NOMO-1 treated with DMSO at 0.1 percent for 48 hours (cell line): ENCODE measurements at regions not wholly inside any gene's neighbourhood (a gene's known extent, or its start where the extent isn't known, plus 50 kb on each side); places are given as distances from the start of the nearest gene placed in this dataset.

Experiments
- DNase-seq: peaks from one replicate; lab custom pipeline; 2025; ENCODE audit not compliant: unreplicated experiment; lab: John Stamatoyannopoulos, UW

- no peak for DNase-seq
Measured at GRCh38 chr6:146886587-146887446, 288.0 kb downstream of the ADGB start.

DNA sequence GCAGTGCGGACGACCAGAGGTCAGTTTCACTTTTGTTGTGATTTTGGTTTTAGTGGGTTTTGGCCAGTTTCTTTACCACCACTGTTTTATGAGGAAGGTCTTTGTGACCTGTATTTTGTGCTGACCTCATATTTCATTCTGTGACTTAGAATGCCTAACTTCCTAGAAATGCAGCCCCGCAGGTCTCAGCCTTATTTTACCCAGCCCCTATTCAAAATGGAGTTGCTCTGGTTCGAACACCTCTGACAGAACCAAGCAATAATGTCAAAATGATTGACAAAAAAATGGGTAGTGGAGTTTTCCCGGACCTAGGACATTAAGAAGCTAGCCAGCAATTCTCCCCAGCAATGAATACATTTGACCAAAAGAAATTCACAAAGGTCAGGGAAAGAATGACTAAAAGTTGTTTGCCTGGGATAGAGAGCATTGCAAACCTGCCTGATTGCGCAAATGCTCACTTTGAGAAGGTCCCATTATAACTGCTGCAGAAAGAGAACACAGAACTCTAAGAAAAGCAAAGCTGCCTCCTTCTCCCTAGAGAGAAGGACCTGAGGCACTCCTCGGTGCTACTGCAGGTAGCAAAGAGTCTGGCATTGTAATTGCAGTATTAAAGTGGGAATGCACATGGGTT is 288.8 kb downstream of the ADGB start:
- no peak for DNase-seq

DNA sequence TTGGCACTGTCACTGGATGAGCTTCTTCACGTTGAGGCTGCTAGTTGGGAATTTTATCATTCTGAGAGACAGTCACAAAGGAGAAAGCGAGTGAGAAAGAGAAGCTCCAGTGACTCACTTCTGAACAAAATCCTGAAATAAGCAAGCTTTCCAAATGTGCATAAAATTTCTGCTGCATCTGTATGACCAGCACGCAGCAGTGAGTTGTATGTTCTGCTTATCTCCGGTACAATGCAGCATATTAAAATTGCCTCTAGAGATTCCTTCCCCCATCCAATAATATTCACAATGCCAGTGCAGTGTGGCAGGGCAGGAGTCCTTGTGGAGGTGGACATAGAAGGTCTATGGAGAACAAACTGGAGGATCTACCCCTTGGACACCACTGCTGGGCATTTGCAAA is 290.5 kb downstream of the ADGB start:
- DNase-seq: no peak

- no peak for DNase-seq
Measured at GRCh38 chr6:146890172-146890571, 291.4 kb downstream of the ADGB start.

- DNase-seq: no peak
Measured at GRCh38 chr6:146890644-146891434, 292.1 kb downstream of the ADGB start.

DNA sequence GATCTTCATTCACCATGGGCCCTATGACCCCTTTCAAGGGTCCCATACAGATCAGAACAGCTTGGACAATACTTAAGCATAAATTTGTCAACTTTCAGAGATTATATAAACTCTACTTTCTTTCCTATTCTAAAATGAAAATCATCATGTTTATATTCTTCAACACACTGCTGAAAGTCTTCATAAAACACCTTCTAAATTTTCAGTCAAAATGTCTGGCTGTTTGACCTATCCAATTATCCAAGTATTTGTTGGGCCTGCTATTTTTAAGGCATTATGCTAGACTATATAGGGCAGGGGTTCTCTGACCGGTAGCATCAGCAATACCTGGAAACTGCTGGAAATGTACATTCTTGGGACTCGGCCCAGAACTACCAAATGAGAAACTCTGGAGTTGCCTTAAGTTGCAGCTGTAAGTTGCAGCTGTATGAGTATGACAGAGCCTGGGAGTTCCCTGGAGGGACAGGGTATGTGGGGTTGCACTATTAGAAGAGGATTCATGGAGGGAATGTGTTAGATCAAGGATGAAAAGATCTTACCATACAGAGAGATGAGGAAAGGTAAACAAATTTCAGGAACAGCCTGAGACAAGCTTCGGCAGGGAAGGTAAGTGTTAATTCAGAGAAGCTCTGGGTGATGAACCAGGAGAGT is 293.0 kb downstream of the ADGB start:
- no peak for DNase-seq

DNA sequence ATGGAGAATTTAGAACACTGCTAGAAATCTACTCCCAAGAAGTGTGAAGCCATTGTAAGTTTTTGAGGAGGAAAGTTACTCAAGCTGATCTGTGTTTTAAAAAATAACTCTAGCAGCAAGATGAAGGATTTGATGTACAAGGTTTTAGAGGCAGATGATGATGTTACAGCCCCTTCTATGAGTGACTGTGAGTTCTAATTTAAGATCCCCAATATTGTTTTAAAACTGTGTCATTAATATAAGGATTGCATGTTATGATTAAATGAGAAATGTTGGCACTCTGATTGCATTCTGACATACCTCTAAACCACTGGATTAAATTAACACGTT is 293.5 kb downstream of the ADGB start:
- no peak for DNase-seq

DNA sequence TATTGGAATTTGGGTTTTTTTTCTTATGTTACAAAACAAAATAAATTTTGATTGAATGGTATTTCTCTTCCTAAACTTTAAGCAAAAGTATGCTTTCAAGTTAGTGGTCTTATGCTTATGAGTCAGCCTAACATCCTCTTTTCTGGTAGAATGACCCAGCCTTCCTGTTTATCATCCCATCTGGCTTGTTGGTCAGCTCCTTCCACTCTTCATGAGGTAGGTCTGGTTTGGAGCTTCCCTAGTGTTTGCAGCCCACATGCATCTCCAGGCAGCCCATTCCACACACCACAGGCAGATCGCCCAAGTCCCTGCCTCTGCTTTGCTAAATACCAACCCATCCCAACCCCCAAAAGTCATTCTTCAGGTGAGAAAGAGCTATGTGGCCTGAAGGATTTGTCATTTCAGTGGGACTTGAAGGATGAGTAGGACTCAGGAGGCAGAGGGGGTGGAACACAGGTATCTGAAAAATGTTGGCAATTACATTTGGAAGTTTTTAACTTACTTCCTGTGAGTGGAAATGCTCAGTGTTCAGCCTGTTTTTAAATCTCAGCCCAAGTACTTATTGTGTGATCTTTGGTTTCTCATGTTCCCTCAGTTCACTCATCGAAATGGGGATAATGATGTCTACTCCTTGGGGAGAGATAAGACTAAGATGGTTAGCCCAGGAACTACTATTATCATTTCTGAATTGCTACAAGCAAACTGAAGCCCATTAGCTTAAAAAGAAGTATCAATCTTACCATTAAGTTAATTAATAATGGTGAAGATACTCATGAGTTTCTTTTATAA is 294.0 kb downstream of the ADGB start:
- peak; percentile 80 for DNase-seq

GRCh38 chr6:146893690-146894089 is 294.9 kb downstream of the ADGB start:
- no peak for DNase-seq

DNA sequence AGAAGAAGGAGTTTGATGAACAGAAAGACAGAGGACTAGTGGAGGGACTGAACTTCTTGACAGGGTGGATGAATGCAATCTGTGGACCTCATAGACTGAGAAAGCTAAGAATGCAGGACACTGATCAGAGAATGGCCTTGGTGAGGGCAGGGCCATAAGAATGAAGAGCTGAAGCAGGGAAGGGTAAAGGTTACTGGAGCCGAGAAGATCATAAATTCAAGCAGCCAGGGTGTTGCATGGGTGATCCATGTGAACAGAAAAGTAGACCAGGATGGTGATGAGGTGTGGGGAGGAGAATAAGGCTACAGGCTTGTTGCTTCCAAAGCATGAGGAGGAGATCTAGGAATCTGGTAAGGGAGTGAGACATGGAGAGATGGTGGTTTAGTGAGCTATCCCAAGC is 295.9 kb downstream of the ADGB start:
- no peak for DNase-seq

GRCh38 chr6:146895101-146895771 is 296.5 kb downstream of the ADGB start:
- no peak for DNase-seq

- DNase-seq: no peak
Measured at GRCh38 chr6:146895772-146896061, 296.9 kb downstream of the ADGB start.

DNA sequence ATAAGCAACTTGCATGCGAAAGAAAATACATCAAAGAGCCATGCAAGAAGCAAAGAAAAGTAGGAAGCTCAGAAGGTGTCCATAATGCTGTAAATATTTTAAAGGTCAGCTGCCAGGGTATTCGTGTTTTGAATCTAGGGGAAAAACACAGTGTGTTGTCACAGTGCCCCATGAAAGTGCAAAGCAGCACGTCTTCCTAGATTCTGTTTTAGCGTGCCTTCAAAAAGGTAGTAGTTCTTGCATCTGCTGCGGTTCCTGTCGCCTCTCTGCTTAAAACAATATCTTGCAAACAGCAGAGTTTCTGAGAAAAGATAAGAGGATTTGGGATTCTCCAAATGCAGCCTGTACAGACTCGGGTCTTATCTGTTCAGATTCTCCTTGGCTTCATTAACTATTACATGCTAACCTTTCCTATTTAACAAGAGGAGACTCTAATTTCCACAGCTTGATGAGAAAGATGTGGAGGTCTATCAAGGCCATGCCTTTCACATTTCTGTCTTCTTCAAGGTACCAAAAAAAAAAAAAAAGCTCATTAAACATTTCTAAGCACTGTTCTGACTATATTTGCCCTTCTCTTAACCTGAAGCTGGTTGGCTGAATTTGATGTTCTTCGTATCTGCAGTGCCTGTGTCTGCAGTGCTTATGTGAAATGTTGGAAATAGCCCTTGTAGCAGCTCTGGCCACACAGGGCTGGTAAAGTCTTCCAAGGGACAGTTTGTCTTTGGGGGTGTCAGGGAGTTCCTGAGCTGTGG is 297.5 kb downstream of the ADGB start:
- DNase-seq: no peak

DNA sequence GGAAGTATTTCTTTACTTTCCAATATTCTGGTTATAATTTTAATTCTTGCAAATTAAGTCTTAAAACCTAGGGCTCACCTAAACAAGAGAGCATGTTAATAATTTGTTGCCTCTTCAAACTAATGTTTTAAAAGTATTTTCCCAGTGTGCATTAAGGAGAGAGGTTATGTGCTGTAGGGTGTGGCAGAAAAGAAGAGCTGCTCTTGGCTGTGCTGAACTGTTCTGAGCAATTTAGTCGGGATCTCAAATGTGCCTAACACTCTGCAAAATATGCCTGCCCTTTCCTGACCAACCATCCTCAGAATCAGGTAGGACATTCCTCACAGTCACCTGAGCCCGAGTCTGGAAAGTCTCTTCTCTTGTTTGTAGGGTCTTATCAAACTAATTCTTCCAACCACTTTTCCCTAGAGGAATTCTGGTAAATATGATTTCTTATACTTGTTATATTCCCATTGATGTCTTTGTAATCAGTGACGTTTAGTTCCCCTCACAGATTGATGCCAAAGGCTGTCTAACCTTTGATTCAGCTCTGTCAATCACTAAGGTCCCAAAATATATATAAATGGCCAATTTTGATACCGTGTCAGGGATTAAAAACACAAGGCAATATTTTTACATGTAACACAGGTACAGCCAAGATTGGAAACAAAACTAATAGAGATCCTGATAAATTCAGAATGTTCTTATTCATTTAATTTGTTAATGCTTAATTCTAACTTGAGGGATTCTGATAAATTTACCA is 298.4 kb downstream of the ADGB start:
- no peak for DNase-seq

DNA sequence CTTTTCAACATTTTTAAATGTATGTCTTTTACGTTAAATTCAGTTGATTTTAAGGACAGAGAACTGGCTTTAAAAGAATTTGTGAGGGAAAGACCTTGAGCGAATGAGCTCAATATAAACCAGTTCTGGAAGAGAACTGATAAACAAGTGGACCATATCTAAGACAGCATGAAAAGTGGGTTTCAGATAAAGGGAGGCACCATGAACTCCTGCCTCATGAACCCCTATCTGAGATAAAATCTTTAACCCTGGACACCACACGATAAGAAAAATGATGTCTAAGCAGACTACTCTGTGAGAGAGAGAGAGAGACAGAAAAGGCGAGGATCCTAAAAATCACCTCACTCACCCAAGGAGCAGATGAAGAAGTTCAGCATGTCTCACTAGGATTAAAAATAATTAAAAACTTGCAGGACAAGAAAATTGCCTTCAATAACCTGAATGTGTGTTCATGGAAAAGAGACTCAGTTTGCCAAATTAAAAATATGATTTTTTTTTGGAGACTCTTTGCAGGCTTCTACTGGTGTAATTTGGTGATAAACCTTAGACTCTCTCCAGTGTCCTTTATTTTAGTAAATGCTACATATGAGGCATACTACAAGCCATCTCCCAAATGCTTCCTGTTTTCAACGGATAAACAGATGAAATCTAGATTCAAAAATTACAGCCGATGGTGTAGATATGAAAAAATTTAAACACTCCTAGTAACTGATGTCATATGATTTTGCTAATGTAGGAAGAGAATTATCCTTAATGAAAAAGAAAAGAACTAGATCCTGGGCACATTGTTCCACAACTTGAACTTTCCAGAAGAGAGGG is 299.5 kb downstream of the ADGB start:
- DNase-seq: no peak

GRCh38 chr6:146898888-146899227 is 300.1 kb downstream of the ADGB start:
- DNase-seq: no peak

DNA sequence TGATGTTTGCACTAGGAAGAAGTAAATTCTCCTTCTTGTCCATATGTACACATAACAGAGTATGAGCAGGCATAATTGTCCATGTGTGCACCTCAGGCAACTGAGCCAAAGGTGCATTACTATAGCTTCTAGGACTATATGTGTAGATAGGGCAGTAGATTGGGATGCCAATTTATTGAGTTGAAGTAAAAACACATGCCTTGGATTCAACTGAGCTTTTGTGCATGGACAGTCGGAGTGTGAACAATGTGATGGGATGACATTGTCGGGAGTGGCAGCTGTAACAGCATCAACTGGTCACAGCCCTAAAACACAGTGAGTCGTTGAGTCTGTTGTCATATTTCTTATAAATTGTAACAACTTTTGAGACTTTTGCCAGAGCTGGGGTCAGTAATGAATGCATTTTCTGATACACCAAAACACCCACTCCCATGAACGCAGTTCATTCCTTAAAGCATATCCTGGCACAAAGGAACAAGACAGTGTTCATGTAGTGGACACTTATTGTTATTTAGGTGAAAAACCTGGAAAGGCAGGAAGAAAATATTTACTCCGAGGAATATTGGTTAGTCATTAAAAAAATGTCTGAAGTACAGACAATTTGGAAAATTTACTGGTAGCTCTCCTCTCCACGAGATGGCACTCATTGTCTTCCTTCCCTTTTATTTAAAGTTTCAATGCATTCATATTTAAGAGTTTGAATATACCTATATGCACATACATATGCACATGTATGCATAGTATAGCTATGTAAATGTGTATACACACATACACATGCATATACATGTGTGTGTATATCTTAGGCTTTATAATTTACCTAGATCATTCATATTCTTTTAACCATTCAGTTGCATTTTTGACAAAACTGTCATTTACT is 302.0 kb upstream of the STXBP5 start:
- peak; percentile 65 for DNase-seq
